Psoas muscle (tissue), 7 donors: ENCODE measurements at regions not wholly inside any gene's neighbourhood (a gene's known extent, or its start where the extent isn't known, plus 50 kb on each side); places are given as distances from the start of the nearest gene placed in this dataset.

Experiments used
- ATAC-seq, 4 donors: fragments of 200-7000 bp; cut with Tn5 transposase; one replicate each; pipeline ENCODE4 v1.9.1; 2020; ENCODE audit warnings: moderate library complexity in 3 of 4, mild to moderate bottlenecking in 2 of 4
- DNase-seq, 2 donors: peaks; one replicate each; pipeline ENCODE4 v3.0.0-alpha.2; 2020
- H3K27ac ChIP-seq: fragments of 200-600 bp; one replicate; pipeline ENCODE4 v1.8.0; 2022
- H3K27me3 ChIP-seq, 3 donors: fragments of 200-600 bp in 1 of 3; one replicate each; pipeline versions ENCODE4 v1.6.1 to v1.8.0; 2013 to 2022; ENCODE audit warnings: low read length in 2 of 3, mild to moderate bottlenecking in 2 of 3, moderate library complexity in 1 of 3; ENCODE audit not compliant: insufficient read depth in 3 of 3
- H3K36me3 ChIP-seq, 2 donors: fragments of 200-600 bp in 1 of 2; one replicate each; pipeline versions ENCODE4 v1.6.1 to v1.8.0; 2013 to 2022; ENCODE audit warnings: low read depth in 1 of 2, mild to moderate bottlenecking in 1 of 2, moderate library complexity in 1 of 2; ENCODE audit not compliant: insufficient read depth in 1 of 2
- H3K4me1 ChIP-seq: fragments of 200-600 bp; one replicate; pipeline ENCODE4 v1.8.0; 2022
- H3K4me3 ChIP-seq: fragments of 200-600 bp; one replicate; pipeline ENCODE4 v1.8.0; 2022; ENCODE audit warnings: mild to moderate bottlenecking
- H3K9me3 ChIP-seq: fragments of 200-600 bp; one replicate; pipeline ENCODE4 v1.8.0; 2022
- CTCF ChIP-seq: fragments of 200-600 bp; IDR thresholded peaks from one replicate; pipeline ENCODE4 v1.8.0; 2022; ENCODE audit warnings: antibody characterized with exemption
- WGBS, 3 donors: extraction: QIAGEN DNeasy Blood & Tissue Kit; methylation state at CpG; one replicate each; pipeline versions ENCODE4 v1.1.6 to v1.1.7; 2013; 5-methylcytosine and 5-hydroxymethylcytosine counted together
- intact Hi-C, 2 donors: fragments of 100-400 bp; cut with DNase I; formaldehyde crosslinking; loops; one replicate each; pipeline versions ENCODE4 v1.11.0 to v1.14.2; 2022
- donor health status: healthy with polysubstance abuse.
- donor health status: DM: no; HTN: no; CAD: no; lungs with moderate emphysema.
- donor health status: Bipolar disorder and iron deficiency.
- donor health status: healthy.
- donor health status: DM: yes; HTN: yes; CAD: no.
- donor health status: DM: no; HTN: no; CAD: no.
- donor health status: DM: yes; HTN: yes; CAD: no.

GRCh38 chr1:172926070-172926469 is 124.7 kb downstream of the TNFSF18 start:
- DNase-seq, result no peak
- Histone ChIP-seq H3K27me3 (no peaks in the 10 kb centered on the region), H3K4me1 (no peaks in the 10 kb centered on the region), H3K4me3 (no peak overlapping the region), H3K9me3 (no peaks in the 10 kb centered on the region), H3K36me3 (no peaks in the 10 kb centered on the region), H3K27ac (no peak overlapping the region)
- WGBS, 3 donors, result 63 to 72% (median 71%) methylated on average over 2 of the region's 2 CpGs
- no peak for TF ChIP-seq CTCF
- ATAC-seq, result no peak
- intact Hi-C loops, result no loop called here

GRCh38 chr1:172928412-172928811 is 122.3 kb downstream of the TNFSF18 start:
- H3K4me3 ChIP-seq, result no peak overlapping the region
- no peak overlapping the region for H3K27ac ChIP-seq
- no peaks in the 10 kb centered on the region for H3K4me1 ChIP-seq
- TF ChIP-seq CTCF, result no peak
- no peaks in the 10 kb centered on the region for H3K9me3 ChIP-seq
- H3K36me3 ChIP-seq, result no peaks in the 10 kb centered on the region
- no peak for ATAC-seq
- no peaks in the 10 kb centered on the region for H3K27me3 ChIP-seq
- WGBS, 3 donors, result 54 to 68% (median 55%) methylated on average over 2 of the region's 2 CpGs
- intact Hi-C loops, result no loop called here
- no peak for DNase-seq

GRCh38 chr1:172929006-172929405 is 121.7 kb downstream of the TNFSF18 start:
- WGBS, 3 donors, result 62 to 63% (median 63%) methylated on average over 2 of the region's 2 CpGs
- no peak for DNase-seq
- no peak for ATAC-seq
- Histone ChIP-seq H3K27me3 (no peaks in the 10 kb centered on the region), H3K9me3 (no peaks in the 10 kb centered on the region), H3K27ac (no peak overlapping the region), H3K4me3 (no peak overlapping the region), H3K4me1 (no peaks in the 10 kb centered on the region), H3K36me3 (no peaks in the 10 kb centered on the region)
- no peak for TF ChIP-seq CTCF
- intact Hi-C loops, result no loop called here

- no peaks in the 10 kb centered on the region for H3K27me3 ChIP-seq
- no peak for TF ChIP-seq CTCF
- no peaks in the 10 kb centered on the region for H3K36me3 ChIP-seq
- no peaks in the 10 kb centered on the region for H3K4me1 ChIP-seq
- no peak for DNase-seq
- H3K4me3 ChIP-seq, result no peak overlapping the region
- no peak for ATAC-seq
- WGBS, 3 donors, result 44 to 61% (median 51%) methylated on average over 2 of the region's 2 CpGs
- H3K9me3 ChIP-seq, result no peaks in the 10 kb centered on the region
- intact Hi-C loops, result no loop called here
- H3K27ac ChIP-seq, result no peak overlapping the region
These were observed 120.6 kb downstream of the TNFSF18 start for GRCh38 chr1:172930142-172930541.

- WGBS, 3 donors, result 81 to 92% (median 89%) methylated on average over 1 of the region's 1 CpG
These were observed 119.4 kb downstream of the TNFSF18 start for GRCh38 chr1:172931340-172931739.

More at GRCh38 chr1:172931340-172931739, 119.4 kb downstream of the TNFSF18 start:
- Histone ChIP-seq H3K27me3 (no peaks in the 10 kb centered on the region), H3K27ac (no peak overlapping the region), H3K9me3 (no peaks in the 10 kb centered on the region), H3K36me3 (no peaks in the 10 kb centered on the region), H3K4me1 (no peaks in the 10 kb centered on the region), H3K4me3 (no peak overlapping the region)
- DNase-seq (no peak), ATAC-seq (no peak)
- intact Hi-C loops, result no loop called here
- no peak for TF ChIP-seq CTCF
